Sigmoid colon (tissue), 6 donors: ENCODE measurements at regions not wholly inside any gene's neighbourhood (a gene's known extent, or its start where the extent isn't known, plus 50 kb on each side); places are given as distances from the start of the nearest gene placed in this dataset.

Experiments used
- DNase-seq: peaks from one replicate; pipeline ENCODE4 v3.0.0-alpha.2; 2019
- H3K27ac ChIP-seq, 4 donors: fragments of 200-600 bp; sonication (generic); one replicate each; pipeline ENCODE4 v1.5.1; 2016 to 2019; ENCODE audit warnings: mild to moderate bottlenecking in 1 of 4
- H3K27me3 ChIP-seq, 3 donors: fragments of 200-600 bp; sonication (generic); one replicate each; pipeline ENCODE4 v1.5.1; 2019; ENCODE audit warnings: mild to moderate bottlenecking in 1 of 3
- H3K36me3 ChIP-seq, 4 donors: fragments of 200-600 bp; sonication (generic); one replicate each; pipeline ENCODE4 v1.5.1; 2016 to 2019
- H3K4me1 ChIP-seq, 4 donors: fragments of 200-600 bp; sonication (generic); one replicate each; pipeline ENCODE4 v1.5.1; 2017 to 2019
- H3K4me3 ChIP-seq, 4 donors: fragments of 200-600 bp; sonication (generic); one replicate each; pipeline ENCODE4 v1.5.1; 2017 to 2019; ENCODE audit warnings: mild to moderate bottlenecking in 2 of 4, moderate library complexity in 1 of 4
- H3K9me3 ChIP-seq, 4 donors: fragments of 200-600 bp in 3 of 4; sonication (generic) in 3 of 4; one replicate each; pipeline versions ENCODE4 v1.5.1 to v1.6.1; 2013 to 2019
- CTCF ChIP-seq, 4 experiments: fragments of 450-650 bp in 3 of 4; fragments of 200-600 bp in 1 of 4; IDR thresholded peaks; one replicate each; pipeline ENCODE4 v1.5.1; 2016 to 2019; ENCODE audit warnings: antibody characterized with exemption in 4 of 4, mild to moderate bottlenecking in 3 of 4, moderate library complexity in 2 of 4
- EP300 ChIP-seq, 4 donors: sonication (generic); formaldehyde crosslinking; IDR thresholded peaks; one replicate each; pipeline ENCODE4 v1.6.1; 2017; ENCODE audit warnings: antibody characterized with exemption in 4 of 4
- POLR2A ChIP-seq, 2 donors: fragments of 450-650 bp; IDR thresholded peaks; one replicate each; pipeline ENCODE4 v1.6.1; 2016; ENCODE audit warnings: antibody characterized with exemption in 2 of 2, mild to moderate bottlenecking in 2 of 2, moderate library complexity in 2 of 2
- POLR2AphosphoS5 ChIP-seq, 4 donors: sonication (generic); formaldehyde crosslinking; IDR thresholded peaks; one replicate each; pipeline ENCODE4 v1.6.1; 2017; ENCODE audit warnings: antibody characterized with exemption in 4 of 4
- WGBS, 2 donors: extraction: QIAGEN DNeasy Blood & Tissue Kit; methylation state at CpG; one replicate each; pipeline ENCODE4 v1.1.7; 2013; 5-methylcytosine and 5-hydroxymethylcytosine counted together
- intact Hi-C: fragments of 100-400 bp; cut with DNase I; formaldehyde crosslinking; loops from one replicate; pipeline ENCODE4 v1.15.1; 2023
- donor health status: healthy with polysubstance abuse.
- donor health status: healthy.

GRCh38 chr2:14424478-14425390, 207.8 kb upstream of the LRATD1 start:
- H3K4me1 ChIP-seq = peaks cover 0 to 9% (median 2%) of the 10 kb centered on the region in 4 donors
- 15 to 68% methylated on average over 5 of the region's 5 CpGs for WGBS, 2 donors
- H3K27ac ChIP-seq = no peak overlapping the region
- no peaks in the 10 kb centered on the region for H3K9me3 ChIP-seq
- no peaks in the 10 kb centered on the region for H3K27me3 ChIP-seq
- H3K4me3 ChIP-seq = no peak overlapping the region
- no peak for DNase-seq
- intact Hi-C loops = no loop called here
- TF ChIP-seq CTCF (IDR thresholded peaks at IDR 0.05) (no peak), EP300 (IDR thresholded peaks at IDR 0.05) (no peak), POLR2AphosphoS5 (IDR thresholded peaks at IDR 0.05) (no peak), POLR2A (IDR thresholded peaks at IDR 0.05) (no peak)
- no peaks in the 10 kb centered on the region for H3K36me3 ChIP-seq

- intact Hi-C loops = no loop called here
- Histone ChIP-seq H3K9me3 (no peaks in the 10 kb centered on the region), H3K4me1 (peaks cover 0 to 9% (median 2%) of the 10 kb centered on the region in 4 donors), H3K4me3 (no peak overlapping the region), H3K27ac (no peak overlapping the region), H3K27me3 (no peaks in the 10 kb centered on the region), H3K36me3 (no peaks in the 10 kb centered on the region)
- DNase-seq = no peak
- no peak for TF ChIP-seq CTCF (IDR thresholded peaks at IDR 0.05)
- no peak for TF ChIP-seq EP300 (IDR thresholded peaks at IDR 0.05)
- TF ChIP-seq POLR2A (IDR thresholded peaks at IDR 0.05) = no peak
- no peak for TF ChIP-seq POLR2AphosphoS5 (IDR thresholded peaks at IDR 0.05)
- 84 to 94% methylated on average over 2 of the region's 2 CpGs for WGBS, 2 donors
Observed at GRCh38 chr2:14425869-14426268, 206.6 kb upstream of the LRATD1 start.

- Histone ChIP-seq H3K4me1 (peaks cover 0 to 9% (median 2%) of the 10 kb centered on the region in 4 donors), H3K4me3 (no peak overlapping the region), H3K36me3 (no peaks in the 10 kb centered on the region), H3K27ac (peak overlapping the region in 1 of 4 donors; percentile 32), H3K9me3 (no peaks in the 10 kb centered on the region), H3K27me3 (no peaks in the 10 kb centered on the region)
- intact Hi-C loops = no loop called here
- DNase-seq = no peak
- 4 to 61% methylated on average over 2 of the region's 2 CpGs for WGBS, 2 donors
- TF ChIP-seq POLR2AphosphoS5 (IDR thresholded peaks at IDR 0.05) (peak in 1 of 4 donors; percentile 33), CTCF (IDR thresholded peaks at IDR 0.05) (peak in 1 of 4 experiments; percentile 31), EP300 (IDR thresholded peaks at IDR 0.05) (no peak), POLR2A (IDR thresholded peaks at IDR 0.05) (no peak)
Observed at GRCh38 chr2:14428056-14428455, 204.5 kb upstream of the LRATD1 start.

- Histone ChIP-seq H3K9me3 (no peaks in the 10 kb centered on the region), H3K36me3 (no peaks in the 10 kb centered on the region), H3K4me3 (no peak overlapping the region), H3K27me3 (no peaks in the 10 kb centered on the region), H3K4me1 (no peaks in the 10 kb centered on the region), H3K27ac (no peak overlapping the region)
- WGBS, 2 donors = 85 to 87% methylated on average over 5 of the region's 5 CpGs
- TF ChIP-seq POLR2AphosphoS5 (IDR thresholded peaks at IDR 0.05) = no peak
- no peak for TF ChIP-seq POLR2A (IDR thresholded peaks at IDR 0.05)
- no peak for TF ChIP-seq CTCF (IDR thresholded peaks at IDR 0.05)
- TF ChIP-seq EP300 (IDR thresholded peaks at IDR 0.05) = no peak
- intact Hi-C loops = no loop called here
- no peak for DNase-seq
Observed at GRCh38 chr2:14433946-14434495, 198.5 kb upstream of the LRATD1 start.
